ENCODE measurements at regions not wholly inside any gene's neighbourhood (a gene's known extent, or its start where the extent isn't known, plus 50 kb on each side); places are given as distances from the start of the nearest gene placed in this dataset.
A peak's percentile ranks its signal among the peaks of the same experiment; 100 is the strongest.

GRCh38 chr14:26209699-26210098, 388.1 kb downstream of the NOVA1 start:
- Histone ChIP-seq H3K27ac (no peak overlapping the region), H3K4me1 (ENCODE audit: control insufficient read depth in 1 of 2, low read depth in 2 of 2) (no peaks in the 10 kb centered on the region), H3K36me3 (no peaks in the 10 kb centered on the region), H3K27me3 (replicated peaks; ENCODE audit: insufficient read depth) (no peaks in the 10 kb centered on the region), H3K9me3 (no peaks in the 10 kb centered on the region), H3K4me3 (no peak overlapping the region)
- no peak for DNase-seq (ENCODE audit: low spot score)
- TF ChIP-seq, protein P1, sequence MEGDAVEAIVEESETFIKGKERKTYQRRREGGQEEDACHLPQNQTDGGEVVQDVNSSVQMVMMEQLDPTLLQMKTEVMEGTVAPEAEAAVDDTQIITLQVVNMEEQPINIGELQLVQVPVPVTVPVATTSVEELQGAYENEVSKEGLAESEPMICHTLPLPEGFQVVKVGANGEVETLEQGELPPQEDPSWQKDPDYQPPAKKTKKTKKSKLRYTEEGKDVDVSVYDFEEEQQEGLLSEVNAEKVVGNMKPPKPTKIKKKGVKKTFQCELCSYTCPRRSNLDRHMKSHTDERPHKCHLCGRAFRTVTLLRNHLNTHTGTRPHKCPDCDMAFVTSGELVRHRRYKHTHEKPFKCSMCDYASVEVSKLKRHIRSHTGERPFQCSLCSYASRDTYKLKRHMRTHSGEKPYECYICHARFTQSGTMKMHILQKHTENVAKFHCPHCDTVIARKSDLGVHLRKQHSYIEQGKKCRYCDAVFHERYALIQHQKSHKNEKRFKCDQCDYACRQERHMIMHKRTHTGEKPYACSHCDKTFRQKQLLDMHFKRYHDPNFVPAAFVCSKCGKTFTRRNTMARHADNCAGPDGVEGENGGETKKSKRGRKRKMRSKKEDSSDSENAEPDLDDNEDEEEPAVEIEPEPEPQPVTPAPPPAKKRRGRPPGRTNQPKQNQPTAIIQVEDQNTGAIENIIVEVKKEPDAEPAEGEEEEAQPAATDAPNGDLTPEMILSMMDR (IDR thresholded peaks at IDR 0.05), result no peak
- no peak for ATAC-seq (ENCODE audit: insufficient number of reproducible peaks, low FRiP score, low read depth)

DNA sequence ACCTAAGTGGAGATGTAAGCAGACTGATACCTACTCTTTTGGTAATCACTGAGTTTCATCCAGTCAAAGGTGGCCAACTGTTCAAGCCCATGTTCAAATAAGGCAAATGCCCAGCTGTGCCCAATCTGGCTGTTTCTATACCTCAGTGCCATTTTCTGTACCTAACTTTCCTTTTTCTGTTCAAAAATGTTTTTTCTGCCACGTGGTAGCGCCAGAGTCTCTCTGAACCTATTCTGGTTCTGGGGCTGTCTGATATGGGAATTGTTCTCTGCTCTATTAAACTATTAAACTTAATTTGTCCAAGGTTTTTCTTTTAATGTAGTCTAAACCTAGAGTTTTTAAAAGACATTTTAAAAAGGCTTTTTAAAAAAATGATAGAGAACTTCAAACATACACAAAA, 391.2 kb downstream of the NOVA1 start:
- Histone ChIP-seq H3K27me3 (replicated peaks; ENCODE audit: insufficient read depth) (no peaks in the 10 kb centered on the region), H3K27ac (no peak overlapping the region), H3K9me3 (no peaks in the 10 kb centered on the region), H3K4me3 (no peak overlapping the region), H3K36me3 (no peaks in the 10 kb centered on the region), H3K4me1 (ENCODE audit: control insufficient read depth in 1 of 2, low read depth in 2 of 2) (no peaks in the 10 kb centered on the region)
- no peak for DNase-seq (ENCODE audit: low spot score)
- no peak for ATAC-seq (ENCODE audit: insufficient number of reproducible peaks, low FRiP score, low read depth)
- TF ChIP-seq, protein P1 (IDR thresholded peaks at IDR 0.05), result no peak

DNA sequence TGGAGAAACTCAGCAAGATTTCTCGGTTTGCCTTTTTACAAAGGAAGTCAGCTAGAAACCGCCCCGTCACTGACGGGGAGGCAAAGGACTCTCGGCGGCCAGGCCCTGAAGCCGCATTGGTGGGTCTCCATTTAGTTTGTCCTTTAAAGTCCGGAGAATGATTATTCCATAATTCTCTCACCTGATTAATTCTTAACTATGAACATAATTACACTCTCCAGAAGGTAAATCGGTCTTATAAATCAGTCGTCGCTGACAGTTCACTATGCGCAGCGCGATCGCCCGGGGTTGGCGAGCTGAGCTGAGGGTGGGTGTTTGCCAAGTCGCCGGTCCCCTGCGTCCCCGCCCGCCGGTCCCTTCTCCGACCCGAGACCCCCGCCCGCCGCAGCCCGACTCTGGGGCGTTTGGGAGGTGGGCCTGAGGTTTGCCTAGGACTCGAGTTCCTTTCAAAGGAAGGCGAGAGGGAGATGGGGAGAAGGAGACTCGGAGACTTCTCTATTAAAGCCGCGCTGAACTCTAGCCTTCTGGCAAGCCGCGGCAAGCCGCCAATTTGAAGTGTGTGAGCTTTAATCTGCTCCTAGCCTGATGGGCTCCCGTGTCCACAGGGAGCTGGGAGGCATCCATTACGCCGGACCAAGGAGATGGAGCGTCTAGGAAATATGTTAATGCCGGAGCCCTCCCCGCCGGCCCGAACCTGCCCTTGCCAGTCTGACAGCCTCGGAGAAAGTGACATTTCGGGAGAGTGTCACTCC, 392.9 kb downstream of the NOVA1 start:
- no peaks in the 10 kb centered on the region for H3K4me1 ChIP-seq (ENCODE audit: control insufficient read depth in 1 of 2, low read depth in 2 of 2)
- no peaks in the 10 kb centered on the region for H3K27me3 ChIP-seq (replicated peaks; ENCODE audit: insufficient read depth)
- DNase-seq (ENCODE audit: low spot score) (no peak), ATAC-seq (ENCODE audit: insufficient number of reproducible peaks, low FRiP score, low read depth) (no peak)
- TF ChIP-seq, protein P1 (IDR thresholded peaks at IDR 0.05), result no peak
- H3K9me3 ChIP-seq, result no peaks in the 10 kb centered on the region
- H3K36me3 ChIP-seq, result no peaks in the 10 kb centered on the region
- peak overlapping the region in 1 of 2 donors; percentile 37 for H3K27ac ChIP-seq
- H3K4me3 ChIP-seq, result peak overlapping the region; percentile 79

GRCh38 chr14:26204366-26204727, 393.5 kb downstream of the NOVA1 start:
- Histone ChIP-seq H3K27me3 (replicated peaks; ENCODE audit: insufficient read depth) (no peaks in the 10 kb centered on the region), H3K36me3 (no peaks in the 10 kb centered on the region), H3K27ac (no peak overlapping the region), H3K9me3 (no peaks in the 10 kb centered on the region), H3K4me1 (ENCODE audit: control insufficient read depth in 1 of 2, low read depth in 2 of 2) (no peaks in the 10 kb centered on the region), H3K4me3 (peak overlapping the region; percentile 79)
- DNase-seq (ENCODE audit: low spot score) (no peak), ATAC-seq (ENCODE audit: insufficient number of reproducible peaks, low FRiP score, low read depth) (no peak)
- TF ChIP-seq, protein P1 (IDR thresholded peaks at IDR 0.05), result no peak

GRCh38 chr14:26200687-26201086, 397.1 kb downstream of the NOVA1 start:
- H3K4me1 ChIP-seq (ENCODE audit: control insufficient read depth in 1 of 2, low read depth in 2 of 2), result no peaks in the 10 kb centered on the region
- TF ChIP-seq, protein P1 (IDR thresholded peaks at IDR 0.05), result no peak

More at GRCh38 chr14:26200687-26201086, 397.1 kb downstream of the NOVA1 start:
- H3K36me3 ChIP-seq, result no peaks in the 10 kb centered on the region
- no peaks in the 10 kb centered on the region for H3K27me3 ChIP-seq (replicated peaks; ENCODE audit: insufficient read depth)
- no peak for DNase-seq (ENCODE audit: low spot score)
- no peak overlapping the region for H3K27ac ChIP-seq
- no peak for ATAC-seq (ENCODE audit: insufficient number of reproducible peaks, low FRiP score, low read depth)
- H3K9me3 ChIP-seq, result no peaks in the 10 kb centered on the region
- no peak overlapping the region for H3K4me3 ChIP-seq
